Spleen (tissue), 11 donors: ENCODE measurements at regions not wholly inside any gene's neighbourhood (a gene's known extent, or its start where the extent isn't known, plus 50 kb on each side); places are given as distances from the start of the nearest gene placed in this dataset.
"Not testable (repeated sequence)": the region's sequence is repeated elsewhere in the genome, so short reads cannot be mapped to it uniquely, and the experiment has no call there.

Experiments
- DNase-seq: peaks from one replicate; pipeline ENCODE4 v3.0.0-alpha.2; 2020
- H3K27ac ChIP-seq, 8 donors: fragments of 200-600 bp; sonication (generic) in 7 of 8; 1 replicate in 4 of 8; 2 replicates in 4 of 8; pipeline versions ENCODE4 v1.5.0 to v1.8.0; 2016 to 2021; ENCODE audit warnings: inconsistent platforms in 4 of 8, mild to moderate bottlenecking in 4 of 8, moderate library complexity in 1 of 8
- H3K27me3 ChIP-seq, 7 donors: fragments of 200-600 bp; sonication (generic) in 6 of 7; replicated peaks in 1 of 7; 1 replicate in 4 of 7; 2 replicates in 3 of 7; pipeline versions ENCODE4 v1.5.0 to v1.8.0; 2016 to 2021; ENCODE audit warnings: inconsistent platforms in 3 of 7, mild to moderate bottlenecking in 1 of 7
- H3K36me3 ChIP-seq, 6 donors: fragments of 200-600 bp; sonication (generic) in 5 of 6; 1 replicate in 4 of 6; 2 replicates in 2 of 6; pipeline versions ENCODE4 v1.5.0 to v1.8.0; 2016 to 2021; ENCODE audit warnings: inconsistent platforms in 2 of 6
- H3K4me1 ChIP-seq, 6 donors: fragments of 200-600 bp; sonication (generic) in 5 of 6; 1 replicate in 3 of 6; 2 replicates in 3 of 6; pipeline versions ENCODE4 v1.5.0 to v1.8.0; 2016 to 2021; ENCODE audit warnings: inconsistent platforms in 3 of 6
- H3K4me3 ChIP-seq, 8 donors: fragments of 200-600 bp; sonication (generic) in 7 of 8; 1 replicate in 4 of 8; 2 replicates in 4 of 8; pipeline versions ENCODE4 v1.5.0 to v1.8.0; 2016 to 2021; ENCODE audit warnings: inconsistent platforms in 4 of 8, mild to moderate bottlenecking in 4 of 8, moderate library complexity in 2 of 8
- H3K9me3 ChIP-seq, 8 donors: fragments of 200-600 bp; sonication (generic) in 7 of 8; 1 replicate in 4 of 8; 2 replicates in 4 of 8; pipeline versions ENCODE4 v1.5.0 to v1.8.0; 2016 to 2021; ENCODE audit warnings: inconsistent platforms in 4 of 8
- POLR2A ChIP-seq, 3 donors: fragments of 450-650 bp; IDR thresholded peaks; one replicate each; pipeline ENCODE4 v1.5.1; 2017; ENCODE audit warnings: antibody characterized with exemption in 3 of 3, mild to moderate bottlenecking in 1 of 3
- POLR2AphosphoS5 ChIP-seq, 3 donors: sonication (generic); formaldehyde crosslinking; IDR thresholded peaks; one replicate each; pipeline ENCODE4 v1.5.1; 2017; ENCODE audit warnings: antibody characterized with exemption in 3 of 3
- WGBS, 5 donors: extraction: QIAGEN DNeasy Blood & Tissue Kit in 3 of 5; methylation state at CpG; one replicate each; pipeline versions ENCODE4 v1.1.5 to v1.1.7; 2013 to 2018; 5-methylcytosine and 5-hydroxymethylcytosine counted together
- intact Hi-C: fragments of 100-400 bp; cut with DNase I; formaldehyde crosslinking; loops from one replicate; pipeline ENCODE4 v1.15.0; 2023; ENCODE audit warnings: low total_unique reads
- TF ChIP-seq, protein P1 (sequence below), 11 experiments: fragments of 200-600 bp in 7 of 11; fragments of 450-650 bp in 4 of 11; sonication (generic) in 4 of 11; IDR thresholded peaks in 8 of 11; conservative IDR thresholded peaks in 3 of 11; 1 replicate in 7 of 11; 2 replicates in 4 of 11; pipeline versions ENCODE4 v1.4.0 to v1.8.0; 2016 to 2021; ENCODE audit warnings: antibody characterized with exemption in 11 of 11, inconsistent platforms in 4 of 11, mild to moderate bottlenecking in 1 of 11
- donor health status: healthy with polysubstance abuse.
- donor health status: DM: no; HTN: no; CAD: no; lungs with moderate emphysema.
- donor health status: DM: no; HTN: no; CAD: no.
- donor health status: Bipolar disorder and iron deficiency.
- donor health status: healthy.
- donor health status: DM: no; HTN: no; CAD: no.
- donor health status: DM: yes; HTN: yes; CAD: no.

GRCh38 chr3:103271575-103271974 is 836.8 kb downstream of the ZPLD1 start:
- Histone ChIP-seq H3K9me3 (peaks cover 0 to 39% (median 22%) of the 10 kb centered on the region in 8 donors), H3K4me3 (no peak overlapping the region), H3K27ac (no peak overlapping the region), H3K27me3 (no peaks in the 10 kb centered on the region), H3K36me3 (no peaks in the 10 kb centered on the region), H3K4me1 (no peaks in the 10 kb centered on the region)
- intact Hi-C loops, result no loop called here
- TF ChIP-seq POLR2AphosphoS5 (IDR thresholded peaks at IDR 0.05) (no peak), POLR2A (IDR thresholded peaks at IDR 0.05) (no peak)
- TF ChIP-seq, protein P1, sequence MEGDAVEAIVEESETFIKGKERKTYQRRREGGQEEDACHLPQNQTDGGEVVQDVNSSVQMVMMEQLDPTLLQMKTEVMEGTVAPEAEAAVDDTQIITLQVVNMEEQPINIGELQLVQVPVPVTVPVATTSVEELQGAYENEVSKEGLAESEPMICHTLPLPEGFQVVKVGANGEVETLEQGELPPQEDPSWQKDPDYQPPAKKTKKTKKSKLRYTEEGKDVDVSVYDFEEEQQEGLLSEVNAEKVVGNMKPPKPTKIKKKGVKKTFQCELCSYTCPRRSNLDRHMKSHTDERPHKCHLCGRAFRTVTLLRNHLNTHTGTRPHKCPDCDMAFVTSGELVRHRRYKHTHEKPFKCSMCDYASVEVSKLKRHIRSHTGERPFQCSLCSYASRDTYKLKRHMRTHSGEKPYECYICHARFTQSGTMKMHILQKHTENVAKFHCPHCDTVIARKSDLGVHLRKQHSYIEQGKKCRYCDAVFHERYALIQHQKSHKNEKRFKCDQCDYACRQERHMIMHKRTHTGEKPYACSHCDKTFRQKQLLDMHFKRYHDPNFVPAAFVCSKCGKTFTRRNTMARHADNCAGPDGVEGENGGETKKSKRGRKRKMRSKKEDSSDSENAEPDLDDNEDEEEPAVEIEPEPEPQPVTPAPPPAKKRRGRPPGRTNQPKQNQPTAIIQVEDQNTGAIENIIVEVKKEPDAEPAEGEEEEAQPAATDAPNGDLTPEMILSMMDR (IDR thresholded peaks at IDR 0.05 in 8 of 11, conservative IDR thresholded peaks at IDR 0.05 in 3 of 11), result no peak
- WGBS, 5 donors, result 67 to 78% (median 71%) methylated on average over 2 of the region's 2 CpGs
- no peak for DNase-seq

DNA sequence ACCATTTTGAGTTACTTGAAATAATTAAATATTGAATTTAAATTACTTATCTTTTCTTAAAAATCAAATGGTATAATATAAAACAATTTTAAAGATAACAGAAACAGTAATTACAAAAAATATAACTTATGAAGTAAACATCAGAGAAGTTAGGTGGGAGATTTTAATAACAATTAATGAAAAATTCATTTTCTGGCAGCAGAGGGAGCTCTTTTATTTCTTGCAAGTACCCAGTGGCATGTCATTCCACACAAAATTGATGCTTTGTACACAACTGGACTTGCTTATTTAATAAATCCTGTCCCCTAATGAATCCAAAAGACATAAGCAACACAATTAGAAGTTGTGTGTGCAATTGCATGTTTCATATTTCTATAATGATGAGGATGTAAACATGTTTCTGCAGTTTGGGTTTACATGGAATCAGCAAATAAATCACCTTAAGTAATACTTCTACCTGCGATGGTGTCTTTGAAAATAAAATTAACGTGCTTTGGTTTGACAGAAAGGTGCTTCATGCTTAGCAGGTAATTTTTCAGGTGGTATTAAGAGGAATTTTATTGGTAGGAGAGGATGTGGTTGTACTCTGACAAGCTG is 861.3 kb downstream of the ZPLD1 start:
- H3K36me3 ChIP-seq, result no peaks in the 10 kb centered on the region
- DNase-seq, result no peak
- no peak overlapping the region for H3K27ac ChIP-seq
- 49 to 69% (median 63%) methylated on average over 2 of the region's 2 CpGs for WGBS, 5 donors
- H3K9me3 ChIP-seq, result peaks cover 0 to 7% (median 0%) of the 10 kb centered on the region in 8 donors
- H3K4me3 ChIP-seq, result no peak overlapping the region
- TF ChIP-seq, protein P1 (IDR thresholded peaks at IDR 0.05 in 8 of 11, conservative IDR thresholded peaks at IDR 0.05 in 3 of 11), result no peak
- TF ChIP-seq POLR2A (IDR thresholded peaks at IDR 0.05) (no peak), POLR2AphosphoS5 (IDR thresholded peaks at IDR 0.05) (no peak)
- no peaks in the 10 kb centered on the region for H3K4me1 ChIP-seq
- intact Hi-C loops, result no loop called here
- H3K27me3 ChIP-seq, result no peaks in the 10 kb centered on the region

DNA sequence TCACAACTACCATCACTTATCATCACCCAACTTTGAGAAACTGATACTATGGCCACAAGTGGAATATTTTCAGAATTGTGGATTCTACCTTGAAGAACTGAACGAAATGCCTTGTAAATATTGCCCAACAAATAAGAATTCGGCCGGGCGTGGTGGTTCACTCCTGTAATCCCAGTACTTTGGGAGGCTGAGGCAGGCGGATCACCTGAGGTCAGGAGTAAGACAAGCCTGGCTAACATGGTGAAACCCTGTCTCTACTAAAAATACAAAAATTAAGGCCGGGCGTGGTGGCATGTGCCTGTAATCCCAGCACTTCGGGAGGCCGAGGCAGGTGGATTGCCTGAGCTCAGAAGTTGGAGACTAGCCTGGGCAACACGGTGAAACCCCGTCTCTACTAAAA is 862.7 kb downstream of the ZPLD1 start:
- 90 to 95% (median 93%) methylated on average over 11 of the region's 11 CpGs for WGBS, 5 donors
- H3K4me1 ChIP-seq, DNase-seq, H3K9me3 ChIP-seq, H3K27me3 ChIP-seq, H3K36me3 ChIP-seq, H3K4me3 ChIP-seq, H3K27ac ChIP-seq, intact Hi-C loops: not testable (repeated sequence)

DNA sequence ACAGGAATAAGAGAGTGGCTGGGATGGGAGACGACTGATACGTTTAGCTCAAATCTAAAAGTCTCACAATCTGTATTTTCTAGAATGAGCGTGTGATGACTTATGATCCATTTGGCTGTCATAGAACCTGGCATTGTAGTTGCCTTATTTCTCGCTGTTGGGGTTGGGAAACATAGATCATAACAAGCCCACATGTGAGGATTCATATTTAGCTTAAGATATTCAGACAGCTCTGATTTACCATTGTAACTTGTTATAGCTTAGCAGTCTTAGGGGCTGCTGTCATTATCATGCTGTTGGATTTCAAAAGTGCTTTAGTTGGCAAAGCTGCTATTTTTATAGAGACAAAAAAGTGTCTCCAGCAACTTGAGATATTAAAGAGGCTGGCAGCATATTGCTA is 871.3 kb downstream of the ZPLD1 start:
- intact Hi-C loops, result no loop called here
- TF ChIP-seq POLR2AphosphoS5 (IDR thresholded peaks at IDR 0.05) (no peak), POLR2A (IDR thresholded peaks at IDR 0.05) (no peak)
- TF ChIP-seq, protein P1 (IDR thresholded peaks at IDR 0.05 in 8 of 11, conservative IDR thresholded peaks at IDR 0.05 in 3 of 11), result no peak
- Histone ChIP-seq H3K4me3 (no peak overlapping the region), H3K27me3 (no peaks in the 10 kb centered on the region), H3K4me1 (no peaks in the 10 kb centered on the region), H3K9me3 (peaks cover 0 to 5% (median 0%) of the 10 kb centered on the region in 8 donors), H3K36me3 (no peaks in the 10 kb centered on the region), H3K27ac (no peak overlapping the region)
- WGBS, 5 donors, result 70 to 84% (median 76%) methylated on average over 4 of the region's 4 CpGs
- DNase-seq, result no peak

DNA sequence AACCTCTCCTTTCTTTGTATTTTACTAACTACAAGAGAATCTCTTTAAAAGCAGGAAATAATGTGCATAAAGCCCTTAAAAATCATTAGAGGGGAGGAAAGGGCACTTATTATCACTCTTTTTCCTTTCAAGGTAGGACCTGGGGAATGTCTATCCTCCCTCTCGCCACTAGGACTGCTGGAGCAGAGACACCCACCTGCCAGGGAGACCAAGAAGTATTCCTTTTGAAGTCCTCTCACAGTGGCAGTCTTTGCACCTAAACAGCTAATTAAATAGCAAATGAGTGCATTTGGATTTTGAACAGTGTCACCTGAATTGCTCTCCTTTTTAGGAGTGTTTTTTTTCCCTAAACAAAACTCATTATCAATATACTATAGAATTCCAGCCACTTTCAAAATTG is 874.1 kb downstream of the ZPLD1 start:
- no peak overlapping the region for H3K4me3 ChIP-seq
- no peaks in the 10 kb centered on the region for H3K9me3 ChIP-seq
- no peaks in the 10 kb centered on the region for H3K36me3 ChIP-seq
- H3K27ac ChIP-seq, result no peak overlapping the region
- WGBS, 5 donors, result 52 to 71% (median 57%) methylated on average over 1 of the region's 1 CpG
- no peaks in the 10 kb centered on the region for H3K4me1 ChIP-seq
- no peak for DNase-seq
- intact Hi-C loops, result no loop called here
- TF ChIP-seq, protein P1 (IDR thresholded peaks at IDR 0.05 in 8 of 11, conservative IDR thresholded peaks at IDR 0.05 in 3 of 11), result no peak
- no peak for TF ChIP-seq POLR2A (IDR thresholded peaks at IDR 0.05)
- no peak for TF ChIP-seq POLR2AphosphoS5 (IDR thresholded peaks at IDR 0.05)
- H3K27me3 ChIP-seq, result no peaks in the 10 kb centered on the region
